ENCODE measurements at regions not wholly inside any gene's neighbourhood (a gene's known extent, or its start where the extent isn't known, plus 50 kb on each side); places are given as distances from the start of the nearest gene placed in this dataset.
A peak's percentile ranks its signal among the peaks of the same experiment; 100 is the strongest.

DNA sequence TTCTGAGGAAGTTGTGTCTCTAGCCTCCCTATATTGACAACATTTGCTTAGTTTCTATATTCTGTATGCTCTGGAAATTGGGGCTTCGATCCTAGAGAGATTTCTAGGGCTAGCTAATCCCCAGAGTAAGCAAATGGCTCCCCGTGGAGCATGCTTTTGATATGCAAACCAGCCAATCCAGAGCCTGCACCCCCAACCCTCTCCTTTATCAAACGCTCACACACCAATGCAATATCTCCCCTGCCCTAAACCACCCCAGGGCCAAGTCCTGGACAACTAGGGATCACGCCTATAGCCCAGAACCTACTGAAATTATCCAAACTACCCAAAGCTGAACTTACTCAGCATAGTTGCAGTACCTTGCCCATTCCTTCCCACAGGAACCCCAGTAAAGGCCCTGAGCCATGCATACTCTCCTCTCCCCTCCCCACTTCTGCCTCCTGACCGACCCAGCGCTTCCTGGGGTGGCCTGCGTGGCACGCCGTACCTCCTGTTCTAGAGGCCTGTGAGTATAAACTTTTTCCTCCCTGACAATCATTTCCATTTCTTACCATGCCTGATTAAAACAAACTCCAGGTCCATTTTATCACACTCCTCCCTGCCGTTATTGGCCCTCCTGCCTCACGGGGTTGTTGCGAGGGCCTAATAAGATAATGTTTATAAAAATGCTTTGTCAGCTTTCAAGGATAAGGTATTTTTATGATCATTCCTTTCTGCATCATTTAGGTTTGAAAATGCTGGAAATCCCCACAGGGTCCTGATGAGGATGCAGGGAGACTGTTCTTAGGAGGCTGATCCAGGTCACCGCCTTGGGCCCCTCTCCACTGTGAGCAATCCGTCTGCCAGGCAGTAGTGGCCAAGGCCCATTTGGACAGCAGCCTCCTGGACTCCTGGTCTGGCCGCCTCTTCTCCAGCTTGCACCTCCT is 102.7 kb downstream of the TENT5C start:
- Histone ChIP-seq H3K4me1 (ENCODE audit: control insufficient read depth, insufficient read depth, low read length) (no peaks in the 10 kb centered on the region), H3K27me3 (ENCODE audit: control insufficient read depth, insufficient read depth, low read length) (no peaks in the 10 kb centered on the region), H3K27ac (ENCODE audit: low read length) (no peak overlapping the region), H3K9me3 (ENCODE audit: control insufficient read depth, insufficient read depth, low read length) (no peaks in the 10 kb centered on the region), H3K4me3 (ENCODE audit: low read length) (no peak overlapping the region), H3K36me3 (ENCODE audit: control insufficient read depth, insufficient read depth, low read length) (no peaks in the 10 kb centered on the region)
- no peak for ATAC-seq
- TF ChIP-seq, protein P1, sequence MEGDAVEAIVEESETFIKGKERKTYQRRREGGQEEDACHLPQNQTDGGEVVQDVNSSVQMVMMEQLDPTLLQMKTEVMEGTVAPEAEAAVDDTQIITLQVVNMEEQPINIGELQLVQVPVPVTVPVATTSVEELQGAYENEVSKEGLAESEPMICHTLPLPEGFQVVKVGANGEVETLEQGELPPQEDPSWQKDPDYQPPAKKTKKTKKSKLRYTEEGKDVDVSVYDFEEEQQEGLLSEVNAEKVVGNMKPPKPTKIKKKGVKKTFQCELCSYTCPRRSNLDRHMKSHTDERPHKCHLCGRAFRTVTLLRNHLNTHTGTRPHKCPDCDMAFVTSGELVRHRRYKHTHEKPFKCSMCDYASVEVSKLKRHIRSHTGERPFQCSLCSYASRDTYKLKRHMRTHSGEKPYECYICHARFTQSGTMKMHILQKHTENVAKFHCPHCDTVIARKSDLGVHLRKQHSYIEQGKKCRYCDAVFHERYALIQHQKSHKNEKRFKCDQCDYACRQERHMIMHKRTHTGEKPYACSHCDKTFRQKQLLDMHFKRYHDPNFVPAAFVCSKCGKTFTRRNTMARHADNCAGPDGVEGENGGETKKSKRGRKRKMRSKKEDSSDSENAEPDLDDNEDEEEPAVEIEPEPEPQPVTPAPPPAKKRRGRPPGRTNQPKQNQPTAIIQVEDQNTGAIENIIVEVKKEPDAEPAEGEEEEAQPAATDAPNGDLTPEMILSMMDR (IDR thresholded peaks at IDR 0.05), result no peak
- H3K27ac Mint-ChIP-seq, result no peak overlapping the region
- WGBS (ENCODE audit: insufficient coverage), result 86% methylated on average over 15 of the region's 15 CpGs
- intact Hi-C loops (cut with micrococcal nuclease), result no loop called here
- H3K27me3 Mint-ChIP-seq (ENCODE audit: low read depth in 2 of 2), result peaks cover 14 to 21% of the 10 kb centered on the region in 2 donors
- no peaks in the 10 kb centered on the region for H3K4me1 Mint-ChIP-seq
- no peak overlapping the region for H3K4me3 Mint-ChIP-seq
- H3K36me3 Mint-ChIP-seq, result no peaks in the 10 kb centered on the region
- DNase-seq, result no peak
- no peaks in the 10 kb centered on the region for H3K9me3 Mint-ChIP-seq

DNA sequence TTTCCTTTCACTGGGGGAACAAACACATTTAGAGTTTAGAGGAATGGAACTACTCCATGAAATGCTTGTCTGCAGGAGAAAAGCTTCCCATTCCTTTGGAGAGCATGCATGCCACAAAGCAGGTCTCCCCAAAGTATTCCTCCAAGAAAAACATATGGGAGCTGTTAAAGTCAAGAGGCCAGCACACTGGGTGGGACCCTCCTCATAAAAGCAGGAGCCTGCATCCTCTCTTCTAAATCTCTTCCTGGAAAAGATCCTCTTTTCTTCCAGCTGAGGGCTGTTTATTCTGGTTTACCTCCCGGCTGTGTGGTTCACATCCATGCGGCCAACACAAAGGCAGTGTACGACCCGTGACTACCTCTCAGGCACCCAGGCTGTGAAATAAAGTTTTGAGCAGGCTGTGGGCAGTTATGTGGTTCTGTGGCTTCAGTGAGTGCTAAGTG is 103.4 kb downstream of the TENT5C start:
- WGBS (ENCODE audit: insufficient coverage), result 71% methylated on average over 4 of the region's 4 CpGs
- no peaks in the 10 kb centered on the region for H3K9me3 ChIP-seq (ENCODE audit: control insufficient read depth, insufficient read depth, low read length)
- H3K4me3 ChIP-seq (ENCODE audit: low read length), result no peak overlapping the region
- Mint-ChIP-seq H3K27ac (no peak overlapping the region), H3K4me1 (no peaks in the 10 kb centered on the region), H3K27me3 (ENCODE audit: low read depth in 2 of 2) (peaks cover 18 to 26% of the 10 kb centered on the region in 2 donors), H3K9me3 (no peaks in the 10 kb centered on the region), H3K36me3 (no peaks in the 10 kb centered on the region), H3K4me3 (no peak overlapping the region)
- H3K4me1 ChIP-seq (ENCODE audit: control insufficient read depth, insufficient read depth, low read length), result no peaks in the 10 kb centered on the region
- no peak overlapping the region for H3K27ac ChIP-seq (ENCODE audit: low read length)
- TF ChIP-seq, protein P1 (IDR thresholded peaks at IDR 0.05), result no peak
- H3K36me3 ChIP-seq (ENCODE audit: control insufficient read depth, insufficient read depth, low read length), result no peaks in the 10 kb centered on the region
- intact Hi-C loops (cut with micrococcal nuclease), result no loop called here
- no peaks in the 10 kb centered on the region for H3K27me3 ChIP-seq (ENCODE audit: control insufficient read depth, insufficient read depth, low read length)
- ATAC-seq, result no peak
- DNase-seq, result no peak

DNA sequence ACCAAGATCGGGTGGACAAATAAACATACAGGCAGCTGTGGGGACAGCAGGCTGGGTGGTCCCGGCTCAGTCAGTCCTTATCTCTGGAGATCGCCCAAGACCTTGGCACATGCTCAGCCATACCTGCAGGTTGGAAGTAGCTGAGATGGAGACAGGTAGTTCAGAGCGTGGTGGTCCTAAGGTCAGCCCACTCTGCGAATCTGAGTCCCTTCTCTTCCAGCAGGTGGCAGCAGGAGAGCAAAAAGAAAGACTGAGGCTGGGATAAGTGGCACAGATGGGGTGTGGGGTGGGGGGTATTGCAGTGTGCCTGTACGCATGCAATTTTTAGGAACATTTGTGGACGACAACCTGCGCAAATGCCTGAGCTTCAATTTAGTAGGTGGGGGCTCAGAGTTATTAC is 104.9 kb downstream of the TENT5C start:
- peaks cover 18 to 36% of the 10 kb centered on the region in 2 donors for H3K27me3 Mint-ChIP-seq (ENCODE audit: low read depth in 2 of 2)
- H3K4me3 Mint-ChIP-seq, result no peak overlapping the region
- H3K9me3 Mint-ChIP-seq, result no peaks in the 10 kb centered on the region
- ATAC-seq (no peak), DNase-seq (peak in 1 of 2 donors; percentile 16)
- Histone ChIP-seq H3K4me3 (ENCODE audit: low read length) (no peak overlapping the region), H3K9me3 (ENCODE audit: control insufficient read depth, insufficient read depth, low read length) (no peaks in the 10 kb centered on the region), H3K27me3 (ENCODE audit: control insufficient read depth, insufficient read depth, low read length) (no peaks in the 10 kb centered on the region), H3K27ac (ENCODE audit: low read length) (no peak overlapping the region), H3K4me1 (ENCODE audit: control insufficient read depth, insufficient read depth, low read length) (no peaks in the 10 kb centered on the region), H3K36me3 (ENCODE audit: control insufficient read depth, insufficient read depth, low read length) (no peaks in the 10 kb centered on the region)
- TF ChIP-seq, protein P1 (IDR thresholded peaks at IDR 0.05), result no peak
- H3K4me1 Mint-ChIP-seq, result no peaks in the 10 kb centered on the region
- WGBS (ENCODE audit: insufficient coverage), result 92% methylated on average over 8 of the region's 8 CpGs
- no peak overlapping the region for H3K27ac Mint-ChIP-seq
- no peaks in the 10 kb centered on the region for H3K36me3 Mint-ChIP-seq
- intact Hi-C loops (cut with micrococcal nuclease), result no loop called here
